BLaER1 treated with 17β-estradiol and CSF1 and Interleukin-3, amounts not matched to agents 10 nM and 100 nM (cell line): ENCODE measurements at regions not wholly inside any gene's neighbourhood (a gene's known extent, or its start where the extent isn't known, plus 50 kb on each side); places are given as distances from the start of the nearest gene placed in this dataset.
"Not testable (repeated sequence)": the region's sequence is repeated elsewhere in the genome, so short reads cannot be mapped to it uniquely, and the experiment has no call there.

Experiments
- H3K27ac ChIP-seq, 11 experiments: shearing (Covaris generic); formaldehyde crosslinking; 2 replicates each; pipeline ENCODE4 v1.8.1; 2022
- H3K27me3 ChIP-seq, 11 experiments: shearing (Covaris generic); formaldehyde crosslinking; 2 replicates each; pipeline ENCODE4 v1.8.1; 2022
- H3K36me3 ChIP-seq, 11 experiments: shearing (Covaris generic); formaldehyde crosslinking; 2 replicates each; pipeline ENCODE4 v1.8.1; 2022
- H3K4me1 ChIP-seq, 10 experiments: shearing (Covaris generic); formaldehyde crosslinking; 2 replicates each; pipeline ENCODE4 v1.8.1; 2022
- H3K4me2 ChIP-seq, 11 experiments: shearing (Covaris generic); formaldehyde crosslinking; 2 replicates each; pipeline ENCODE4 v1.8.1; 2022
- H3K4me3 ChIP-seq, 10 experiments: shearing (Covaris generic); formaldehyde crosslinking; 2 replicates each; pipeline ENCODE4 v1.8.1; 2022
- H3K9ac ChIP-seq, 11 experiments: shearing (Covaris generic); formaldehyde crosslinking; 2 replicates each; pipeline ENCODE4 v1.8.1; 2022
- H3K9me3 ChIP-seq, 11 experiments: shearing (Covaris generic); formaldehyde crosslinking; replicated peaks in 1 of 11; 2 replicates each; pipeline ENCODE4 v1.8.1; 2022
- H4K20me1 ChIP-seq, 11 experiments: shearing (Covaris generic); formaldehyde crosslinking; 2 replicates each; pipeline ENCODE4 v1.8.1; 2022
- Cebpa-rat ChIP-seq, 11 experiments: shearing (Covaris generic); IDR thresholded peaks; 2 replicates each; pipeline ENCODE4 v1.8.1; 2022

- Histone ChIP-seq H3K4me2 (peak overlapping the region; percentile 63 to 99 (median 96)), H3K4me1 (peaks cover 82 to 94% (median 91%) of the 10 kb centered on the region in 10 experiments), H3K27me3 (no peaks in the 10 kb centered on the region), H4K20me1 (peaks cover 0 to 3% (median 0%) of the 10 kb centered on the region in 11 experiments; a peak in 2 of 22 replicates), H3K4me3 (peak overlapping the region in 8 of 10 experiments; percentile 34 to 56 (median 48); a peak in 15 of 20 replicates), H3K36me3 (no peaks in the 10 kb centered on the region), H3K9ac (peak overlapping the region; percentile 38 to 92 (median 82)), H3K27ac (peak overlapping the region; percentile 2 to 98 (median 95); a peak in 21 of 22 replicates), H3K9me3 (no peaks in the 10 kb centered on the region)
- no peak for TF ChIP-seq Cebpa-rat (IDR thresholded peaks at IDR 0.05)
Measured at GRCh38 chr15:77889009-77889806, 188.3 kb downstream of the TBC1D2B start.

- not testable (repeated sequence) for H3K27me3 ChIP-seq, H3K4me3 ChIP-seq, H3K9me3 ChIP-seq, H3K36me3 ChIP-seq, H4K20me1 ChIP-seq
- Histone ChIP-seq H3K4me2 (peak overlapping the region; percentile 62 to 95 (median 84)), H3K4me1 (peaks cover 73 to 89% (median 83%) of the 10 kb centered on the region in 10 experiments), H3K27ac (peak overlapping the region in 10 of 11 experiments; percentile 63 to 92 (median 90); a peak in 20 of 22 replicates), H3K9ac (peak overlapping the region in 10 of 11 experiments; percentile 55 to 82 (median 77); a peak in 19 of 22 replicates)
Measured at GRCh38 chr15:77887563-77888429, 189.7 kb downstream of the TBC1D2B start.

- no peaks in the 10 kb centered on the region for H3K9me3 ChIP-seq
- H3K4me2 ChIP-seq = peak overlapping the region; percentile 45 to 95 (median 84)
- H3K4me3 ChIP-seq = no peak overlapping the region
- peaks cover 64 to 89% (median 83%) of the 10 kb centered on the region in 10 experiments for H3K4me1 ChIP-seq
- H3K36me3 ChIP-seq = no peaks in the 10 kb centered on the region
- peaks cover 0 to 3% (median 0%) of the 10 kb centered on the region in 11 experiments; a peak in 2 of 22 replicates for H4K20me1 ChIP-seq
- TF ChIP-seq Cebpa-rat (IDR thresholded peaks at IDR 0.05) = no peak
- no peaks in the 10 kb centered on the region for H3K27me3 ChIP-seq
- peak overlapping the region in 10 of 11 experiments; percentile 59 to 91 (median 86); a peak in 20 of 22 replicates for H3K27ac ChIP-seq
- H3K9ac ChIP-seq = peak overlapping the region in 10 of 11 experiments; percentile 43 to 77 (median 72); a peak in 19 of 22 replicates
Measured at GRCh38 chr15:77886805-77887448, 190.6 kb downstream of the TBC1D2B start.

- H3K9me3 ChIP-seq, H3K27me3 ChIP-seq, H4K20me1 ChIP-seq, H3K36me3 ChIP-seq, H3K4me3 ChIP-seq: not testable (repeated sequence)
- Histone ChIP-seq H3K27ac (peak overlapping the region in 9 of 11 experiments; percentile 50 to 91 (median 86); a peak in 17 of 22 replicates), H3K4me2 (peak overlapping the region; percentile 72 to 95 (median 85); a peak in 21 of 22 replicates), H3K9ac (peak overlapping the region in 8 of 11 experiments; percentile 46 to 77 (median 74); a peak in 9 of 22 replicates), H3K4me1 (peaks cover 55 to 86% (median 82%) of the 10 kb centered on the region in 10 experiments)
Measured at GRCh38 chr15:77885877-77886500, 191.5 kb downstream of the TBC1D2B start.

- not testable (repeated sequence) for H3K36me3 ChIP-seq, H3K27me3 ChIP-seq, H3K9ac ChIP-seq, H3K4me3 ChIP-seq, H4K20me1 ChIP-seq, H3K27ac ChIP-seq, H3K9me3 ChIP-seq
- H3K4me2 ChIP-seq = peak overlapping the region in 2 of 11 experiments; percentile 69 to 73; a peak in 4 of 22 replicates
- peaks cover 33 to 63% (median 57%) of the 10 kb centered on the region in 10 experiments for H3K4me1 ChIP-seq
Measured at GRCh38 chr15:77883012-77883411, 194.5 kb downstream of the TBC1D2B start.

GRCh38 chr15:77881950-77882349, 195.6 kb downstream of the TBC1D2B start:
- Histone ChIP-seq H4K20me1 (no peaks in the 10 kb centered on the region), H3K36me3 (no peaks in the 10 kb centered on the region), H3K27me3 (no peaks in the 10 kb centered on the region), H3K4me2 (peak overlapping the region; percentile 12 to 88 (median 69); a peak in 21 of 22 replicates), H3K9me3 (no peaks in the 10 kb centered on the region), H3K9ac (peak overlapping the region in 5 of 11 experiments; percentile 10 to 44 (median 18); a peak in 4 of 22 replicates), H3K4me3 (no peak overlapping the region), H3K27ac (peak overlapping the region in 2 of 11 experiments; percentile 3 to 38; a peak in 1 of 22 replicates), H3K4me1 (peaks cover 25 to 55% (median 50%) of the 10 kb centered on the region in 10 experiments)
- TF ChIP-seq Cebpa-rat (IDR thresholded peaks at IDR 0.05) = no peak

- Histone ChIP-seq H3K4me2 (peak overlapping the region; percentile 12 to 88 (median 69); a peak in 21 of 22 replicates), H3K9ac (peak overlapping the region in 5 of 11 experiments; percentile 10 to 44 (median 18); a peak in 4 of 22 replicates), H3K4me1 (peaks cover 21 to 51% (median 46%) of the 10 kb centered on the region in 10 experiments), H3K27ac (peak overlapping the region in 1 of 11 experiments; percentile 38; a peak in 1 of 22 replicates)
- H3K27me3 ChIP-seq, H3K36me3 ChIP-seq, H4K20me1 ChIP-seq, H3K9me3 ChIP-seq, H3K4me3 ChIP-seq: not testable (repeated sequence)
Measured at GRCh38 chr15:77881535-77881934, 196.0 kb downstream of the TBC1D2B start.

GRCh38 chr15:77879466-77879865, 198.0 kb downstream of the TBC1D2B start:
- not testable (repeated sequence) for H3K36me3 ChIP-seq, H3K27ac ChIP-seq, H3K9me3 ChIP-seq, H3K4me3 ChIP-seq, H3K27me3 ChIP-seq, H3K9ac ChIP-seq, H4K20me1 ChIP-seq
- H3K4me1 ChIP-seq = peaks cover 4 to 36% (median 25%) of the 10 kb centered on the region in 10 experiments; a peak in 19 of 20 replicates
- H3K4me2 ChIP-seq = 0 out of 22 replicates have a peak overlapping the region, but pooled peaks of 3 of the 11 experiments have one; percentile 23 to 26 (median 24)
